ENCODE measurements at regions not wholly inside any gene's neighbourhood (a gene's known extent, or its start where the extent isn't known, plus 50 kb on each side); places are given as distances from the start of the nearest gene placed in this dataset.

GRCh38 chr4:147037069-147037468, 91.4 kb upstream of the TTC29 start:
- TF ChIP-seq, protein P1, sequence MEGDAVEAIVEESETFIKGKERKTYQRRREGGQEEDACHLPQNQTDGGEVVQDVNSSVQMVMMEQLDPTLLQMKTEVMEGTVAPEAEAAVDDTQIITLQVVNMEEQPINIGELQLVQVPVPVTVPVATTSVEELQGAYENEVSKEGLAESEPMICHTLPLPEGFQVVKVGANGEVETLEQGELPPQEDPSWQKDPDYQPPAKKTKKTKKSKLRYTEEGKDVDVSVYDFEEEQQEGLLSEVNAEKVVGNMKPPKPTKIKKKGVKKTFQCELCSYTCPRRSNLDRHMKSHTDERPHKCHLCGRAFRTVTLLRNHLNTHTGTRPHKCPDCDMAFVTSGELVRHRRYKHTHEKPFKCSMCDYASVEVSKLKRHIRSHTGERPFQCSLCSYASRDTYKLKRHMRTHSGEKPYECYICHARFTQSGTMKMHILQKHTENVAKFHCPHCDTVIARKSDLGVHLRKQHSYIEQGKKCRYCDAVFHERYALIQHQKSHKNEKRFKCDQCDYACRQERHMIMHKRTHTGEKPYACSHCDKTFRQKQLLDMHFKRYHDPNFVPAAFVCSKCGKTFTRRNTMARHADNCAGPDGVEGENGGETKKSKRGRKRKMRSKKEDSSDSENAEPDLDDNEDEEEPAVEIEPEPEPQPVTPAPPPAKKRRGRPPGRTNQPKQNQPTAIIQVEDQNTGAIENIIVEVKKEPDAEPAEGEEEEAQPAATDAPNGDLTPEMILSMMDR (IDR thresholded peaks at IDR 0.05; ENCODE audit: extremely low read depth, missing control alignments) = no peak
- no peak for DNase-seq (ENCODE audit: low spot score)

GRCh38 chr4:147039976-147040575, 94.4 kb upstream of the TTC29 start:
- TF ChIP-seq, protein P1 (IDR thresholded peaks at IDR 0.05; ENCODE audit: extremely low read depth, missing control alignments) = no peak
- DNase-seq (ENCODE audit: low spot score) = no peak

GRCh38 chr4:147040874-147041273, 95.2 kb upstream of the TTC29 start:
- TF ChIP-seq, protein P1 (IDR thresholded peaks at IDR 0.05; ENCODE audit: extremely low read depth, missing control alignments) = no peak
- DNase-seq (ENCODE audit: low spot score) = no peak

- DNase-seq (ENCODE audit: low spot score) = no peak
- TF ChIP-seq, protein P1 (IDR thresholded peaks at IDR 0.05; ENCODE audit: extremely low read depth, missing control alignments) = no peak
Observed at GRCh38 chr4:147041376-147041775, 95.7 kb upstream of the TTC29 start.

DNA sequence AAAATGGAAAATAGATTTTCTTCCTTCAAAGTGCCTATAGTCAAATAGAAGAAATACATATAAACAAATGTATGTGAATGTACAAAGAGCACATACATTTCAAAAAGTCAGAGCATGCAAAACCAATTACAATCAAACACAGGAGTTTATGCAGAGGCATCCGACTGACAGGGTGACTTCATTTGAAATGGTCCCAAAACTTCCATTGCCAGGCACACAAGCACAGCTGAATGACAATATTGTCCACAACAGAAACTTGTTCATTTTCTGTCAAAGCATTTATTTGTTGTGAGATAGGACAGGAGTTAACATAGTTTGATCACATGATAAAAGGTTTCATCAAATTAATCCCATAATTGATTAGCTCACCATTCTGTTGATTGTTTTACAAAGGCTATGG, 96.4 kb upstream of the TTC29 start:
- no peak for DNase-seq (ENCODE audit: low spot score)
- TF ChIP-seq, protein P1 (IDR thresholded peaks at IDR 0.05; ENCODE audit: extremely low read depth, missing control alignments) = no peak

- TF ChIP-seq, protein P1 (IDR thresholded peaks at IDR 0.05; ENCODE audit: extremely low read depth, missing control alignments) = no peak
- DNase-seq (ENCODE audit: low spot score) = no peak
Observed at GRCh38 chr4:147044241-147044640, 98.6 kb upstream of the TTC29 start.

- DNase-seq (ENCODE audit: low spot score) = no peak
- TF ChIP-seq, protein P1 (IDR thresholded peaks at IDR 0.05; ENCODE audit: extremely low read depth, missing control alignments) = no peak
Observed at GRCh38 chr4:147049946-147050345, 104.3 kb upstream of the TTC29 start.

All from GM20000 (cell line).